NCI-H187 treated with DMSO at 0.1 percent for 48 hours (cell line): ENCODE measurements at regions not wholly inside any gene's neighbourhood (a gene's known extent, or its start where the extent isn't known, plus 50 kb on each side); places are given as distances from the start of the nearest gene placed in this dataset.
A peak's percentile ranks its signal among the peaks of the same experiment; 100 is the strongest.

Source experiments
- DNase-seq: peaks from one replicate; lab custom pipeline; 2025; lab: John Stamatoyannopoulos, UW

DNA sequence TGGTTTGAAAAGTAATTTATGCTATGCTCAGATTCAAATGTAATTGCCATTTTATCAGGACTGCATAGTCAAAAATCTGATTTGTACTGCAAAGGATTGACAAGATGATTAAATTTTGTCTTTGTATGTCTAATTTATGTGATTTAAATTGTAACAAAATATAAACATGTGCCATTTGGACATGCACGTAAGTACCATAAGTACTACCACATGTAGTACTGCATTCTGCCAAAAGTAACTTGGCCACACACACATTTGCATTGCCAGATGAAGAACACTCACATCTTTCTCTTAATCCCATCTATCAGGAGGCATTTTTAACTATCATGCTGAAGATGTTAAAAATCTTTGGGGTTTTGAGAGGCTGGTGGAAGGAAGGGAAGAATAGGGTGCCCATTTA is 133.3 kb downstream of the KLF12 start:
- DNase-seq, result no peak

DNA sequence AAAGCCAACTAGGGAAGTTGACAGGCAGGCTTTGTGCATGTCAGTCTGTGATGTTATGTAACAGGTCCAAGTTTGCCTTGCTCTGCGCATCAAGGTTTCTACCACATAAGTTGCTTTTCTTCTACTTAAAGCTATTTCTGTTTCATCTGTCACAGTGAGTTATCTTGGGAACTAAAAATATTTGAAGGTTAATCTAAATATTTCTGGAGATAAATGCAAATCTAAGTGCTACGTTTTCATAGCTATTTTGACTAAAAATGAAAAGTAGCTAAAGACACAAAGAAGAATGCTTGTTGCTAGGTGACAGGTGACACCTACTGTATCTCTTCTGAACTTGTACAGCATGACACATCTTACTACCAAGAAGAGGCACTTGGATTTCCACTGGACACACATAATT is 135.6 kb downstream of the KLF12 start:
- no peak for DNase-seq

DNA sequence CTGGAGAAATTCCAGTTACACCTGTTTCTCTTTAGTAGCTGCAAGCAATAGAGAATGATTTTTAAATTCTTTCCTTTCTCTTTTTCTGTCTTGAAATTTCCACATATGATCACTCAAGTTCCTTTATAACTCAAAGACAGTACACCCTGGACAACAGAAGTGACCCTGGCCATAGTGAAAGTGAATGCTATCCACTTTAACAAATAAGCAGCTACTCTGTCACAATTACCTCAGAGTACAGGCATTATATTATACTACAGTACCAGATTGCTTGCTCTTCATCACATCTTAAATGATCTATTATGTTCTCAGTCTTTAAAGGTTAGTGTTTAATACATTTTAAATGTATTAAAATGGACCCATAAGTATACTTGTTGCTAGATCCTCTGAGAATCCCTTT is 136.2 kb downstream of the KLF12 start:
- no peak for DNase-seq

DNA sequence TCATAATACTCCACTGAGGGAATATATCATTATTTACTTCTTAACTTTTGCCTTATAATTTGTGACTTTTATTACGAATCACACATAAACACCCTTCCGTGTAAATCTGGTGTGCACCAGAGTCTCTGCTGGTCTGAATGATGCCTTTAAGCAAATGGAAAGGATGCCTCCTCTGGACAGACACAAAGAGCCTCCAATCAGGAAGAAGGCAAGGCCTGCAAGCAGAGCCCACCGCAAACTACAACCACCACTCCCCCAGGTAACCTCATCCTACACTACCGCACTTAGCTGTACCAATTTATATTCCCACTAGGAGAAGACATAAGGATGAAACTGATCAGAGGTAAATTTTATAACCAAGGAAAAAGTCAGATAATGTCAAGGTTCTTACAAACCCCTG is 137.6 kb downstream of the KLF12 start:
- DNase-seq, result no peak

DNA sequence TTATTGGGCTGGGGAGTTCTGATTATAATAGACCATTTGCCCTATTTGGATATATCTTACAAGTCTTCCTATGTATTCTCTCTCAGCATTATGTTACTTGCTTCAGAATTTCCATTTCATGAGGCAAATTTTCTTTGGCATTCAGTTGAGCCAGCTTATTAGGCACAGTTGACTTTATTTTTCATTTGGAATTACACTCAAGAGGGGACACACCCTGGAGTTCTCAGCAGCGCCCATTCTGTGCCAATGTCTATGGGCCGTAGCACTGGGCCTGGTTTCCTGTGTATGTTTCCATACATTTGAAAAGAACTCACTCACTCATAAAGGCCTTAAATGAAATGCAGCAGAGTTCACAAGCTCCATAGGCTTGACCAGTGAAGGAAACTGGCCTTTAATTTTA is 138.5 kb downstream of the KLF12 start:
- no peak for DNase-seq

DNA sequence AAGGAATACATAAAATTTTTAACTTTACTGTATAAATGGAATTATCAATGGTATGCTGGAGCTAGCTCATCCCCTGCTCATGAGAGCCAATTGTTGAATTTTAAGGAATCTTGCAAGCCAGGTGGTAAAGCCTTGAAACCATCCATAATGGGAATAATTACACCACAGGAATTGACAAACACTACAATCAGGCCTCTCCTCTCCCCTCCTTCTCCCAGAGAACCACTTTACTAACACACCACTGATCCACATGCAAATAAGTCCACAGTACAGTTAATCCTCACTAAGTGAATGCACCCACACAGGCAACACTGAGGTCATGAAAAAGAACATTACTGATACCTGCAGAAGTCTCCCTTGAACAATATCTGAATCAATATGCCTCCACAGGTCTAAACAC is 140.5 kb downstream of the KLF12 start:
- no peak for DNase-seq

DNA sequence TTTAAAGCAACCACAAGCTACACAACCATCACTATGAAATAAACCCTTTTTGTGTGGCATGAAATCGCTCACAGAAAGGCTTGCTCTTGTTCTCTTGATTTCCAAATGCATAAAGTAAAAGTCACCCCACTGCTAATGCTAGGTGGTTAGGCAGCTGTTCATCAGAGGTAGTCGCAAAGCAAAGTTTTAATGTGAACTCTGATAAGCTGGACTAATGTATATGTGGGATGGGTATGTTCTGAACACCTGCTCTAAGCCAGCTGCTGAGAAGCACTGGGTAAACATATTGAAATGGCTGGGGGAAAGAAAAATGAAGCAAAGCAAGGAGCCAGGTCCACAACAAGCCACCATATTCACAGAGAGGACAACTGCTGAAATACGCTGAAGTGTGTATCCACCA is 142.3 kb downstream of the KLF12 start:
- peak; percentile 80 for DNase-seq

DNA sequence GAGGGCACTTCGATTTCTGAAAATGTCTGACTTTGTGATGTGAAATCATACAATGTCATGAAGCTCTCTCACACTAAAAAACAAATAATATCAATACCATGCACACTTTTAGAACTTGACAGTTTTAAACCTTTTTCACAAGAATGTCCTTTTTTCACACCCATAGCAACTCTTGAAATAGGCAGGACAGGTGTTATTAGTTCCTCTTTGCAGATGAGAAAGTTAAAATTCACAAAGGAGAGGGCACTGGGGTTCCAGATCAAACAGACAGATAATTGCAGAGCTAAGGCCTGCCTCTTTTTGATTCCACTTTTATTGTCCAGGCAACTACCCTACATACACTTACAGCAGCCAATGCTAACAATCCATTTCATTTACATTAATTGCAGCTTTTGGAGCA is 142.8 kb downstream of the KLF12 start:
- no peak for DNase-seq

DNA sequence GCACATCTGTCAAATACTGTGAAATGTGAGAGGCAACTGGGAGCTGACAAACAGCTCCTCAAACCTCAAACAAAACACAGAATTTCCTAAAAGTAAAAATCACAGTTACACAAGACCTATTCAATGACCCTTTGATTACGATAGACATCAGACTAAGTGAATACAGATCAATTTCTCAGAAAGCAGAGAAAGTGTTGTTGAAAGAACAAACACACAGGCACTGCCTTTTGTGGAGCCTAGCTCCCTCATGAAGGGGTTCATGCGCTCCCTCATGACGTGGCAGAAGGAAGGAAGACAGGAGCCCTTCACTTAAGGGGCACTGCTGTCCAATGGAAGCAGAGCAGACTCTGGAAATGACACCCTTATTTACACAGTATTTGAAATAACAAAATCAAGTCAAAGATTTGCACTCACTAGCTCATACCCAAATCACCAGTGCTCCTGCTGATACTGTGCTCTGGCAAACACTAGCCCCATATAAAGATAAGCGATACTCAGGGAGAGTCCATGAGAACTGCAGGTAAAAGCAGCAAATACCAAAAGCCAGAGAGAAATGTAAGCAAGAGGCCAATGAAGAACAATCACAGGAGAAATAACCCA is 144.9 kb downstream of the KLF12 start:
- no peak for DNase-seq

DNA sequence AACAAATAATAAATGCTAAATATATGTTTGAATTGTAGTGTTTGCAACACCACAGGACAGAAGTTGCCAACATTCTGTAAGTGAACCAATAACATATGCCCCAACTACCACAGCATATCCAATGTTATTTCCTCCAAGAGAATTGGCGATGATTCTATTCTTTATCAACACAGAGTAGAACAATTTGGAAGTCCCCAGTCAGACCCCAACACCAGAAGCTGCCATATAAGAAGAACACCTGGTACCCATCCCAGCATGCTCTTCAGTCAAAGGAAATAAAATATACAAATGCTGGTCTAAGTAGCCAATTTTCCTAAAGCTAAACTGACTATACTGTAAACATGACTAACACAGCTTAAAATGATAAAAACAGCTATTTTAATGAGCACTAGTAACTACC is 145.7 kb downstream of the KLF12 start:
- DNase-seq, result no peak

DNA sequence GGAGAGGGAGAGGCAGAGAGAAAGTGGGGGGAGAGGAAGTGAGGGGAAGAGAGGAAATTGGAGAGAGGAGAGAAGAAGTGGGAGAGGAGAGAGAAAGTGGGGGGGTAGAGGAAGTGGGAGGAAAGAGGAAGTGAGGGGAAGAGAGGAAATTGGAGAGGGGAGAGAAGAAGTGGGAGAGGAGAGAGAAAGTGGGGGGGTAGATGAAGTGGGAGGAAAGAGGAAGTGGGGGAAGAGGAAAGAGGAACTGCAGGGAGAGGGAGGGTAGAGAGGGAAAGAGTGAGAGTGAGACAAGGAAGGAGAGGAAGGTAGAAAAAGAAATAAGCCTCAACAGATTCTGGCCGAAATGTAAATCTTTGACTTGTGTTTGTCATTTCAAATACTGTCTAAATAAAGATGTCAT is 146.6 kb downstream of the KLF12 start:
- no peak for DNase-seq

DNA sequence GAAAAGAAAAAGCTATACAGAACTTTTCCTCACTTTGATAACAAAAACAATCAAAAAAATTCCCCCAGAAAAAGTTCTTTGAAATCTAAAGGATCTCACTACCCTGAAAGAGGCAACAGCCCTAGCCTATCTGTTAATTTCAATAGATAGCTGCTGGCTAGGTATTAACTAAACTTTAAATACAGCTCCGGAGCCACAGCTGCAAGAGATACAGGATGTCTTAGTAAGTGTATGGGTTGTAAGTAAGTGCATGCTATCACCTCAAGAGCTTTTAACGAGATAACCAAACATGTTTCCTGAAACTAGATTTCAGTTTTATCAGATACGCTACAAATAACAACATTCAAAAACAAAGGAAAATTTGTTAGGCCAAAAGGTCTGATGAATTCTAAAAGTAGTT is 148.4 kb downstream of the KLF12 start:
- DNase-seq, result no peak

DNA sequence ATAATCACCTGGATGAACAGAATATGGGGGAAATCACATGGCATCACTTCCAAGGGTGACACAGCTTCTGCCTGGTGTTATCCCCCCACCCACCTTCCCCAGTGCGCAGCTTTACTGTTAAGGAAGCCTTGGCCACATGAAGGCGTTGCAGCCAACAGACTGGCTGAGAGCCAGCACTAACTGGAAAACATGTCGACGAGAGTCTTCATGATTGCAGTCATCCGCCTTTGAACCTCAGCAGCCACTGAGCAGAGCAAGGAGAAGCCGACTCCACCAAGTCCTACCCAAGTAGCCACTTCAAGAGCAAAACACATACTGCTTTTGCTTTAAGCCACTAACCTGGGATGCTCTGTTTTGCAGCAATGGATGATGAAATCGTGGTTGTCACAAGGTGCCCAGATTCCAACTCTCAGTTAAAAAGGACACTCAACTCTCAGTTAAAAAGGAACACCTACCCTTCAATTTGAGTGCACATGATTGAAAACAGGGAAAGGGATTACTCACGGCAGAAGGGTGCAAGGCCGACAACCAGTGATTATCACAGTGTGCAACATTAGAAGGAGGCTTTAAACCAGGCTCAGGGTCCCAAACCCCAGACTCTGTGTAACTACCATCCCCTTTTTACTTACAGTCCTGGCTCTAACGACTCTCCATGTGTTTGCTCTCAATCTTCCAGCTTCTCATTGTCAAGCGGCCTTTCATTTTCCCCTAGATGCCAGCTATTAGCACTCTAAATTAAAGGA is 149.1 kb downstream of the KLF12 start:
- no peak for DNase-seq

DNA sequence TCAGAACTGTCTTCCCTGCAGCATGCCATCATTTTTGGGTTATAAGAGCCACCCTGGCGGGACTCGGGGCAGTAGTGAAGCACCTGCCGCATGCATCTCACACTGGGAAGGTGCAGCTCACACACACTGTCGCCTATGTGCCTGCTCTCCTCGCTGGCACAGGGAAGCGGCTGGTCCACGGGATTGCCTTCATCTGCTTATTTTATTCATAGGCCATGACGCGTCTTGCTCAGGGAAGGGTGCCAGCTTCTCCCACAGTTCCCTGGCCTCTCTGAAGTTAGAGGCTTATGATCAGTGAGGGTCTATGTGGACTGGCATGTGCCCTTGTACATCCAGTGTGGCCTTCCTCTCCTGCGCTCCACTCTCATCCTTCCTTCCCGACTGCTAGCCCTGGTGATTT is 150.0 kb downstream of the KLF12 start:
- DNase-seq, result no peak

DNA sequence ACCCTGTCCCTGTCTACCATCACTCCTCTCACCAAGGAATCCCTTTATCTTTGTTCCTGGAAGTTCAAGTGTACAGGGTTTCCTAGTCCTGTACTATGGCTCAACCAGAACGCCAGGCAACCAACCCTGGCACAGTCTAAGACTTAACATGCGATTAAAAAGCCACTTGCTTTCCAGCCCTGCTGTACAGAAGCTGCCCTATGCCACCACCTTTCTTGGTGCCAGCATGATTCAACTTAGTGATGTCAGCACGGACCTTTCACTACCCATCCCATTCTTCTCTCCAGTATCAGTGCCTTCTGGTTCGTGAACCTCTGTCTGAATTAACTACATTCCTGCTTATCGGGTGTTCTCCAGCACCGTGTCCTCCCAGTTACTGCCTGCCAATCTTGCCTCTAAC is 151.1 kb downstream of the KLF12 start:
- DNase-seq, result no peak

DNA sequence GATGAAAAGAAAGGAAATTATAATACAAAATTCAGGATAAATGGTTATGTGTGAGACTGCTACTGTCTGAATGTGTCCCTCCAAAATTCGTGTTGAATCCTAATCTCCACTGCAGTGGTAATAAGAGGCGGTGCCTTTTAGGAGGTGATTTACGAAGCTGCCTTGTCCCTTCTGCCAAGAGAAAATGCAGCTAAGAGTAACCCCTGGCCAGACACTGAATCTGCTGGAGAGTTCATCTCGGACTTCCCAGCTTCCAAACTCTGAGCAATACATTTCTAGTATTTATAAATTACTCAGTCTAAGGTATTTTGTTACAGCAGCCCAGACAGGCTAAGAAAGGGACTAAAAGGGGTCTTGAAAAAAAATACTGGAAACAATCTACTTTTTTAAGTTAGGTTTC is 152.6 kb downstream of the KLF12 start:
- DNase-seq, result no peak

DNA sequence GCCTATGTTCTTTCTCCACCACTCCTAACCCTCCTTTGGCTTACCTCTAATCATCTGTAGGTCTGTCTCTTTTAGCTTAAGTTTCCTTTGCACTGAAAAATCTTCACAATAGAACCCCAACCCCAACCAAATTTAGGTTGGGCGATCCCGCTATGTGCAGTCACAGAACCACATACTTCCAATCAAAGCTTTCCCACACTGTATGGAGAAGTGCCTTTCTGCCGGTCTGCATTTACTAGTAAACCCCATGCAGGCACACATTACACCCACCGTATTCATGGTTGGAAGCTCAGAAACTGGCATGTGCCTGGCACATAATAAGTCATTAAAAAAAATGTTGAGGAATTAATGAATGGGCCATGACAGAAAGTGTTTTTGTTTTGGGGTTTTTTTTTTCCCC is 158.4 kb downstream of the KLF12 start:
- no peak for DNase-seq

DNA sequence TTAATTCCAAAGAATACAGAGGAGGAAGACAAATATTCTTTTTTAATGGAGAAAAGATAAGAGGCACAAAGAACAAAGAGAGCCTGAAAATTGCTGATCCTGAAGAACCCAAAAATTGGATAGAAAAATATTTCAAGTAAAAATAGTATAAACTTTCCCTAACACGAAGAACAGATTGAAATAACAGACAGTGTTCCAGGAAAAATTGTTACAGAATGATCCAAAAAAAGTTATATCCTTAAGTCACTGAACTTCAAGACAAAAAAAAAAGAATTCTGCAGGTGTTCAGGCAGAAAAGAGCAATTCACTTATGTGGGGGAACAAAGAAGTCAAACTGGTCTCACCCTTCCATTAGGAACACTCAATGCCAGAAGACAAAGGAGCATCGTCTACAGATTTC is 160.2 kb downstream of the KLF12 start:
- no peak for DNase-seq

DNA sequence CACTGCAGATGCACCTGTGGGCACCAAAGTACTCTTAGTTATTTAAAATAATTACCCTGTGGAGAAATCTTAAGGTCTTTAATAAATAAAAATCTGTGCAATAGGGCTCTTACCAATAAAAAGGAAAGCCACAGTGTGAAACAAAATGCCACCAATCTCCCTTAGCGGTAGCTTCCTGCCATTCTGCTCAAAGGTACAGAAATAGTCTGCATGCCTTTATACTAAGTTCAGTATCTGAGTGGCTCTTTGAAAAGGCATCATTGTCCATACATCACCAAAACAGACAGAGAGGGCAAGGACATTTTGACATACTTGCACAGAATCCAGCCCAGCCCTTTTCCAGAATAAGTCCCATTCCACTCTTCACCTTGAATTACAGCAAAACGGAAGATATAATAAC is 161.0 kb downstream of the KLF12 start:
- DNase-seq, result no peak

DNA sequence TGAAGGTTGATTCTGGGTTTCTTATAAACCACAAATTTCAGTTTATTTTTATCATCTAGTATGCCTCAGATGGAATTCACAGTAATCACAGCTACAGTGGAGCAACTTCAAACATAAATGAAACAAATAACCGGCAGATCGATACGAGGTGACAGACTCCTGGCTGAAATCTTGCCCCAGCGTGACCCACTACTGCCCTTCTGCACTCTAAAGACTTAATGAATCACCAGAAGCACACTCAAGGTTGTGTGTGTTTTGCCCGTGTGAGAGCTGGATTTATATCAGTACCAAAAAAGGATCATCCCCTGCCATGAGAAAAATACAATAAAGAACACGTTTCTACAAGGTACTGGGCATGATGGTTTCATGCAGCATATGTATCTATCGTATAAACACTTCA is 161.7 kb downstream of the KLF12 start:
- DNase-seq, result no peak

DNA sequence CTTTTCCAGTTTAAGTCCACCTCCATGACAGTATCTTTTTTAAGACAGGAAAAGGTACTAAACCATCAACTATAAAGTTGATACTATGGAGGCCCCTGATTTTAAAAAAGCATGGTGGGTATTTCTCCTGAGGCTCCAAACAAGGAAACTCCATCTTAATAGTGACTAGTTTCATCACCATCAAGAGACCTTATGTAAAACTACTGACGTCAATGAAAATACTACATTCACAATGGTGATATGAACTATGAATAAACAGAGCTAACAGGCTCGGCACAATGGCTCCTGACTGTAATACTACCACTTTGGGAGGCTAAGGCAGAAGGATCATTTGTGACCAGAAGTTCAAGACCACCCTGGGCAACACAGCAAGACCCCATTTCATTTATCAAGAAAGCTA is 162.7 kb downstream of the KLF12 start:
- no peak for DNase-seq

DNA sequence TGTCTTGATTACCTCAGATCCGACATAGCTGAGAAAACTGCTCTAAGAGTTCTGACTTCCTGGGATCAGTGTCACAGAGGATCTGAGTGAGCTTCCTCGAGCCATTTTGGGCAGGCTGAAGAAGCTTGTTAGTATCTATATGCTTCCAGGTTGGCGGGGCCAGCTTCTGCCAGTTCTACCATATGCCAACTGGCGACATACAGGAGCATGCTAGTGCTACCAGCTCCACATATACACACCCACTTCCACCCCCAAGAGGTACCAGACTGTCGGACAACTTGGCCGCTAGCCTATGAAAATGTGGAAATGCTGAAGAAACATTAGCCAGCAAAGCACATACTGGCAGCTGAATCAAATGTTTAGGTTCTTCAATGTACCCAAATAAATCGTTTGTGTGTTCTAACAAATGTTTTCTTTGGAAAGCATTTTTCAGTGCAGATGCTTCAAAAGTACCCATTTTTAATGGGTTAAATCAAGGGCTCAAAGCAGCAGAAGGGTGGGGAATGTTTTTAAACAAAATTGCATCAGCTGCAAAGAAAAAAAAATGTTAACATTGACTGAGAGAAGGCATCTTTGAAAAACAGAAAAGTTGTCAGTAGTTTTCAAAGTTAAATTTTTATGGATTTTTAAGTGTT is 163.7 kb downstream of the KLF12 start:
- DNase-seq, result no peak

DNA sequence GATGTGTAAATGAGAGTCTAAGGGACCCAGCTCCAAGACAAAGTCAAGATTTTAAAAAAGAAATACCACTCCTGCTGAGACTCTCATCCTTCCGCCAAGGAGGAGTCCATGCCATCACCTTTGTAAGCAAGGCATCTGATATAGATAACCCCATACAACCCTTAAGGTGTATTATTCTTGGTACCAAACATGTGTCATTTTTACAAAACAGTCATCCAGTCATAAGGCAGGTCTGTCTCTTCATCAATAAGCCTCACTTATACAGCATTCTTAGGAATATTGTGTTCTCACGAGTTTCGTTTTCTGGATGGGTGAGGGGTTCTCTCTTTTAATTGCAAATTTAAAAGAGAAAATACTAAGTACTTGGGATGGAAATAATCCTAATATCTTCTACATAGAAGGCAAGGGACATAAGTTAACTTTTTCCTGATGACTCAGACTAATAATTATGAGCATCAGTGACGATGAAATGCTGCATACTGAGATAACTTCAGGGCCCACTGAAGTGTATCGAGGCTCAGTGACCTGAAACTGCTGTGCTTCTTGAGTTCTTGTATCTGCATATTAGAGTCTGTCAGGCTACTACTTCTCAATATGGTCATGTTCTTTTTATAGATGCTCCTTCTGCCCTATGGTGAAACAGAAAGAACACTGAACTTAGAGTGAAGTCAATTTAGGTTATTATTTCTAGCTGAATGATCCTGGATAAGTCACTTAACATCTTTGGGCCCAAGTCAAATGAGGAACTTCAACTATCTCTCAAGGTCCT is 166.6 kb downstream of the KLF12 start:
- no peak for DNase-seq
